A549 (cell line): ENCODE measurements at regions not wholly inside any gene's neighbourhood (a gene's known extent, or its start where the extent isn't known, plus 50 kb on each side); places are given as distances from the start of the nearest gene placed in this dataset.
"Not testable (repeated sequence)": the region's sequence is repeated elsewhere in the genome, so short reads cannot be mapped to it uniquely, and the experiment has no call there.

ENCODE experiments used
- ATAC-seq, 2 experiments: fragments of 200-7000 bp in 1 of 2; fragments of >200 bp in 1 of 2; cut with Nextera tagmentation in 1 of 2; cut with Tn5 transposase in 1 of 2; 3 replicates each; pipeline versions ENCODE4 v1.8.0 to v1.9.1; 2018 to 2020; ENCODE audit warnings: mild to moderate bottlenecking in 1 of 2, moderate library complexity in 1 of 2
- CTCF ChIA-PET: fragments of 300-600 bp; sonication (Branson Sonifier 250); formaldehyde crosslinking; extraction: SDS; loops from one replicate; lab custom pipeline; 2021; ENCODE audit warnings: antibody characterized with exemption, inconsistent platforms; lab: Yijun Ruan, JAX
- POLR2A ChIA-PET: fragments of 350-600 bp; formaldehyde crosslinking; extraction: SDS; loops from one replicate; lab custom pipeline; 2021; ENCODE audit warnings: antibody characterized with exemption, inconsistent platforms; lab: Yijun Ruan, JAX
- DNase-seq, 2 experiments: peaks; one replicate each; pipeline versions ENCODE4 v3.0.0 to v3.0.0-alpha.2; 2011 to 2016; ENCODE audit warnings: low read depth in 1 of 2, low spot score in 1 of 2
- FAIRE-seq: peaks from 2 replicates; lab custom pipeline; 2011; peaks lifted over from hg19 to GRCh38; lab: Jason Lieb, UNC
- H3K27ac ChIP-seq, 2 experiments: fragments of >200 bp; sonication (Bioruptor Twin); formaldehyde crosslinking; 3 replicates each; pipeline ENCODE4 v1.5.1; 2016 to 2017
- H3K4me1 ChIP-seq: fragments of >200 bp; sonication (Bioruptor Twin); formaldehyde crosslinking; 3 replicates; pipeline ENCODE4 v1.6.1; 2016
- H3K4me2 ChIP-seq: fragments of >200 bp; sonication (Bioruptor Twin); formaldehyde crosslinking; 3 replicates; pipeline ENCODE4 v1.6.1; 2016
- H3K4me3 ChIP-seq: fragments of >200 bp; sonication (Bioruptor Twin); formaldehyde crosslinking; 3 replicates; pipeline ENCODE4 v1.5.1; 2016
- H3K9me3 ChIP-seq: fragments of >200 bp; sonication (Bioruptor Twin); formaldehyde crosslinking; 3 replicates; pipeline ENCODE4 v1.6.1; 2016
- BHLHE40 ChIP-seq: IDR thresholded peaks from 2 replicates; pipeline ENCODE4 v1.6.1; 2012; ENCODE audit warnings: low read depth, low read length, inconsistent platforms
- CBX2 ChIP-seq: fragments of 200-600 bp; sonication (generic); IDR thresholded peaks from 2 replicates; pipeline ENCODE4 v1.6.1; 2016; ENCODE audit warnings: low read depth, mild to moderate bottlenecking, borderline replicate concordance
- CBX8 ChIP-seq: fragments of 200-600 bp; sonication (generic); IDR thresholded peaks from 2 replicates; pipeline ENCODE4 v1.6.1; 2016
- CHD2 ChIP-seq: fragments of 150-350 bp; IDR thresholded peaks from 2 replicates; pipeline ENCODE4 v1.6.1; 2014; ENCODE audit warnings: low read length; ENCODE audit not compliant: partially characterized antibody
- CHD4 ChIP-seq: fragments of 200-600 bp; sonication (generic); IDR thresholded peaks from 2 replicates; pipeline ENCODE4 v1.6.1; 2016; ENCODE audit warnings: antibody characterized with exemption, mild to moderate bottlenecking, borderline replicate concordance
- EP300 ChIP-seq, 2 experiments: fragments of >200 bp; sonication (Bioruptor Twin); formaldehyde crosslinking; IDR thresholded peaks; 2 replicates in 1 of 2; 3 replicates in 1 of 2; pipeline ENCODE4 v1.6.1; 2016 to 2017
- GATA3 ChIP-seq: IDR thresholded peaks from 2 replicates; pipeline ENCODE4 v1.6.1; 2012; ENCODE audit warnings: borderline replicate concordance
- HDAC2 ChIP-seq: fragments of 200-600 bp; sonication (generic); IDR thresholded peaks from 2 replicates; pipeline ENCODE4 v1.6.1; 2016
- HEYL ChIP-seq: fragments of 250-450 bp; sonication (Bioruptor Pico); IDR thresholded peaks from 2 replicates; pipeline ENCODE4 v1.8.0; 2021; ENCODE audit warnings: mild to moderate bottlenecking, moderate library complexity
- HMGXB4 ChIP-seq: fragments of 250-450 bp; sonication (Bioruptor Pico); IDR thresholded peaks from 2 replicates; pipeline ENCODE4 v1.5.0; 2021; ENCODE audit warnings: mild to moderate bottlenecking, moderate library complexity, borderline replicate concordance
- HOXB13 ChIP-seq: fragments of 250-450 bp; sonication (Bioruptor Pico); IDR thresholded peaks from 2 replicates; pipeline ENCODE4 v1.5.0; 2020; ENCODE audit warnings: low read depth, mild to moderate bottlenecking, moderate library complexity
- HOXB5 ChIP-seq: fragments of 250-450 bp; sonication (Bioruptor Pico); IDR thresholded peaks from 2 replicates; pipeline ENCODE4 v1.5.0; 2020; ENCODE audit warnings: mild to moderate bottlenecking, moderate library complexity
- JUN ChIP-seq, 2 experiments: fragments of >200 bp; sonication (Bioruptor Twin); formaldehyde crosslinking; IDR thresholded peaks; 2 replicates in 1 of 2; 3 replicates in 1 of 2; pipeline ENCODE4 v1.6.1; 2016 to 2017
- KDM1A ChIP-seq: fragments of 200-600 bp; sonication (generic); IDR thresholded peaks from 2 replicates; pipeline ENCODE4 v1.6.1; 2016; ENCODE audit warnings: low read depth, mild to moderate bottlenecking
- MAX ChIP-seq: IDR thresholded peaks from 2 replicates; pipeline ENCODE4 v1.6.1; 2012
- MYC ChIP-seq: IDR thresholded peaks from 2 replicates; pipeline ENCODE4 v1.6.1; 2012; ENCODE audit warnings: mild to moderate bottlenecking, inconsistent platforms, low read length, improper control_type of control experiment, borderline replicate concordance
- POLR2A ChIP-seq: IDR thresholded peaks from 2 replicates; pipeline ENCODE4 v1.6.1; 2012; ENCODE audit warnings: mild to moderate bottlenecking, low read length
- POLR2AphosphoS2 ChIP-seq: conservative IDR thresholded peaks from 2 replicates; pipeline ENCODE4 v1.6.1; 2012; ENCODE audit warnings: low read length, improper control_type of control experiment, inconsistent platforms
- USF2 ChIP-seq: fragments of 450-650 bp; IDR thresholded peaks from 2 replicates; pipeline ENCODE4 v1.6.1; 2014; ENCODE audit warnings: antibody characterized with exemption
- WGBS: methylation state at CpG from one replicate; pipeline ENCODE4 v1.1.6; 2017; ENCODE audit errors: missing lambda C conversion rate; 5-methylcytosine and 5-hydroxymethylcytosine counted together
- TF ChIP-seq, protein P1 (sequence below): fragments of 250-450 bp; sonication (Bioruptor Pico); IDR thresholded peaks from 2 replicates; pipeline ENCODE4 v1.5.0; 2020; ENCODE audit warnings: low read depth, mild to moderate bottlenecking, moderate library complexity
- TF ChIP-seq, protein P2 (sequence below): fragments of >200 bp; sonication (Bioruptor Twin); formaldehyde crosslinking; IDR thresholded peaks from 3 replicates; pipeline ENCODE4 v1.5.1; 2016

- Histone ChIP-seq H3K4me2 (no peak overlapping the region), H3K4me1 (peaks cover 4% of the 10 kb centered on the region; the same call in 2 of the 3 replicates), H3K27ac (no peak overlapping the region), H3K4me3 (no peak overlapping the region), H3K9me3 (no peaks in the 10 kb centered on the region)
- FAIRE-seq (no peak), DNase-seq (no peak), ATAC-seq (no peak)
- POLR2A ChIA-PET, result no interaction called here
- no peak for TF ChIP-seq POLR2AphosphoS2
- no peak for TF ChIP-seq HMGXB4
- no peak for TF ChIP-seq HEYL (CRISPR knock-in tag)
- TF ChIP-seq MAX, result no peak
- TF ChIP-seq EP300 (IDR thresholded peaks at IDR 0.05), result no peak
- no peak for TF ChIP-seq HOXB5 (CRISPR knock-in tag)
- no peak for TF ChIP-seq BHLHE40
- 86% methylated on average over 14 of the region's 14 CpGs for WGBS
- CTCF ChIA-PET, result no interaction called here
Measured at GRCh38 chr2:101627285-101628029, 70.0 kb upstream of the MAP4K4 start.

- H3K27ac ChIP-seq, result 0 out of 6 replicates have a peak overlapping the region, but pooled peaks of 1 of the 2 experiments have one; percentile 51
- ATAC-seq, result not testable (repeated sequence)
Measured at GRCh38 chr2:101625814-101626213, 71.7 kb upstream of the MAP4K4 start.

GRCh38 chr2:101625387-101625786, 72.1 kb upstream of the MAP4K4 start:
- H3K4me1 ChIP-seq, result peaks cover 4% of the 10 kb centered on the region; the same call in 2 of the 3 replicates
- peak in 1 of 2 experiments; percentile 45; a peak in 2 of 6 replicates for ATAC-seq
- TF ChIP-seq, protein P1, sequence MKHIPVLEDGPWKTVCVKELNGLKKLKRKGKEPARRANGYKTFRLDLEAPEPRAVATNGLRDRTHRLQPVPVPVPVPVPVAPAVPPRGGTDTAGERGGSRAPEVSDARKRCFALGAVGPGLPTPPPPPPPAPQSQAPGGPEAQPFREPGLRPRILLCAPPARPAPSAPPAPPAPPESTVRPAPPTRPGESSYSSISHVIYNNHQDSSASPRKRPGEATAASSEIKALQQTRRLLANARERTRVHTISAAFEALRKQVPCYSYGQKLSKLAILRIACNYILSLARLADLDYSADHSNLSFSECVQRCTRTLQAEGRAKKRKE (CRISPR knock-in tag), result no peak
- TF ChIP-seq USF2 (no peak), CBX8 (no peak), JUN (IDR thresholded peaks at IDR 0.05) (no peak), KDM1A (no peak), CHD2 (no peak), HDAC2 (no peak), GATA3 (no peak), CHD4 (no peak), CBX2 (no peak), POLR2A (no peak), MYC (no peak), HOXB13 (no peak)
- TF ChIP-seq, protein P2, sequence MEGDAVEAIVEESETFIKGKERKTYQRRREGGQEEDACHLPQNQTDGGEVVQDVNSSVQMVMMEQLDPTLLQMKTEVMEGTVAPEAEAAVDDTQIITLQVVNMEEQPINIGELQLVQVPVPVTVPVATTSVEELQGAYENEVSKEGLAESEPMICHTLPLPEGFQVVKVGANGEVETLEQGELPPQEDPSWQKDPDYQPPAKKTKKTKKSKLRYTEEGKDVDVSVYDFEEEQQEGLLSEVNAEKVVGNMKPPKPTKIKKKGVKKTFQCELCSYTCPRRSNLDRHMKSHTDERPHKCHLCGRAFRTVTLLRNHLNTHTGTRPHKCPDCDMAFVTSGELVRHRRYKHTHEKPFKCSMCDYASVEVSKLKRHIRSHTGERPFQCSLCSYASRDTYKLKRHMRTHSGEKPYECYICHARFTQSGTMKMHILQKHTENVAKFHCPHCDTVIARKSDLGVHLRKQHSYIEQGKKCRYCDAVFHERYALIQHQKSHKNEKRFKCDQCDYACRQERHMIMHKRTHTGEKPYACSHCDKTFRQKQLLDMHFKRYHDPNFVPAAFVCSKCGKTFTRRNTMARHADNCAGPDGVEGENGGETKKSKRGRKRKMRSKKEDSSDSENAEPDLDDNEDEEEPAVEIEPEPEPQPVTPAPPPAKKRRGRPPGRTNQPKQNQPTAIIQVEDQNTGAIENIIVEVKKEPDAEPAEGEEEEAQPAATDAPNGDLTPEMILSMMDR, result no peak
- TF ChIP-seq, all 56 proteins: peak for 0
- Histone ChIP-seq H3K4me3 (no peak overlapping the region), H3K27ac (peak overlapping the region in 1 of 2 experiments; percentile 51; a peak in 2 of 6 replicates), H3K4me2 (no peak overlapping the region), H3K9me3 (no peaks in the 10 kb centered on the region)
- no peak for DNase-seq
- 73% methylated on average over 7 of the region's 7 CpGs for WGBS
- ChIA-PET POLR2A (no interaction called here), CTCF (interaction anchor here (1.0 kb wide), 2 partner anchors 10 to 14 kb away, joined by 3 read pairs; no protein-coding TSS in a partner anchor)
- FAIRE-seq, result no peak

More at GRCh38 chr2:101625814-101626213, 71.7 kb upstream of the MAP4K4 start:
- H3K4me3 ChIP-seq, H3K4me2 ChIP-seq, FAIRE-seq, H3K9me3 ChIP-seq, DNase-seq, POLR2A ChIA-PET, H3K4me1 ChIP-seq: not testable (repeated sequence)
- 90% methylated on average over 8 of the region's 8 CpGs for WGBS
- CTCF ChIA-PET, result interaction anchor here (1.0 kb wide), 2 partner anchors 11 to 15 kb away, joined by 3 read pairs; no protein-coding TSS in a partner anchor
